ENCODE measurements at regions not wholly inside any gene's neighbourhood (a gene's known extent, or its start where the extent isn't known, plus 50 kb on each side); places are given as distances from the start of the nearest gene placed in this dataset.
A peak's percentile ranks its signal among the peaks of the same experiment; 100 is the strongest.
"Not testable (repeated sequence)": the region's sequence is repeated elsewhere in the genome, so short reads cannot be mapped to it uniquely, and the experiment has no call there.

DNA sequence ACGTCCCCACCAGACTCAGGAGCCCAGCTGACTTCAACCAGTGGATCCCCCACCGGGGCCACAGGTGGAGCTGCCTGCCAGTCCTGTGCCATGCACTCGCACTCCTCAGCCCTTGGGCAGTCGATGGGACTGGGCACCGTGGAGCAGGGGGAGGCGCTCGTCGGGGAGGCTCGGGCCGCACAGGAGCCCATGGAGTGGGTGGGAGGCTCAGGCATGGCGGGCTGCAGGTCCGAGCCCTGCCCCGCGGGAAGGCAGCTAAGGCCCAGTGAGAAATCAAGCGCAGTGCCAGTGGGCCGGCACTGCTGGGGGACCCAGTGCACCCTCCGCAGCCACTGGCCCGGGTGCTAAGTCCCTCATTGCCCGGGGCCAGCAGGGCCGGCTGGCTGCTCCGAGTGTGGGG, 52.3 kb upstream of the LRRC30 start:
- not testable (repeated sequence) for H3K36me3 Mint-ChIP-seq; H3K4me3 Mint-ChIP-seq; H3K27ac Mint-ChIP-seq; ATAC-seq; H3K9me3 Mint-ChIP-seq; DNase-seq (ENCODE audit: low spot score in 2 of 2); H3K4me1 Mint-ChIP-seq

DNA sequence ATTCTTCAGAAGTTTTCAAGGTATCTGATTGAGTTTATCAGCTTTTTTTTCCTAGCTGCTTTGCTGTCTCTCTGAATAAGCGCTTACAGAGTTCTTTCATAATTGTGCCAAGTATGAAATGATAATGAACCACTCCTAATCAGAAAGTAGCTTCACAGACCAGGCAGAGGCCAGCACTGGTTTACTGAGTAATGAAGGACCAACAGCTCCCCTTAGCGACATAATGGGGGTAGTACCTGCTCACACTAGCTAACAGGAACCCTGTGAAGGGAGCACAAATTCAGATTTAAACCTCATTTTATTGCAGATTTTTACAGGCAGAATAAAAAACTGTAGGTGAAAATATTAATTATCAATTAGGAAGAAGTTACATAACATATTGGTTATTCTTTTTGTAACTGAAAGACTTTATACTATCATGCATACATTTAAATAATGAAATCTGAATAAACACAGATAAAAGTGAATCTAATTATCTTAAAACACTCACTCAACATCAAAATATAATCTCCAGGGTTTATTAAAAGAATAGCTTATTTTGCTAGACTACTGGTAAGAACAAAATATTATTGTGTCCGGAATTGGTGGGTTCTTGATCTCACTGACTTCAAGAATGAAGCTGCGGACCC, 53.7 kb upstream of the LRRC30 start:
- no peak overlapping the region for H3K4me3 Mint-ChIP-seq
- no peak overlapping the region for H3K27ac Mint-ChIP-seq
- no peaks in the 10 kb centered on the region for H3K36me3 Mint-ChIP-seq
- DNase-seq (ENCODE audit: low spot score in 2 of 2) (no peak), ATAC-seq (no peak)
- H3K4me1 Mint-ChIP-seq = no peaks in the 10 kb centered on the region
- peaks cover 4% of the 10 kb centered on the region for H3K9me3 Mint-ChIP-seq

DNA sequence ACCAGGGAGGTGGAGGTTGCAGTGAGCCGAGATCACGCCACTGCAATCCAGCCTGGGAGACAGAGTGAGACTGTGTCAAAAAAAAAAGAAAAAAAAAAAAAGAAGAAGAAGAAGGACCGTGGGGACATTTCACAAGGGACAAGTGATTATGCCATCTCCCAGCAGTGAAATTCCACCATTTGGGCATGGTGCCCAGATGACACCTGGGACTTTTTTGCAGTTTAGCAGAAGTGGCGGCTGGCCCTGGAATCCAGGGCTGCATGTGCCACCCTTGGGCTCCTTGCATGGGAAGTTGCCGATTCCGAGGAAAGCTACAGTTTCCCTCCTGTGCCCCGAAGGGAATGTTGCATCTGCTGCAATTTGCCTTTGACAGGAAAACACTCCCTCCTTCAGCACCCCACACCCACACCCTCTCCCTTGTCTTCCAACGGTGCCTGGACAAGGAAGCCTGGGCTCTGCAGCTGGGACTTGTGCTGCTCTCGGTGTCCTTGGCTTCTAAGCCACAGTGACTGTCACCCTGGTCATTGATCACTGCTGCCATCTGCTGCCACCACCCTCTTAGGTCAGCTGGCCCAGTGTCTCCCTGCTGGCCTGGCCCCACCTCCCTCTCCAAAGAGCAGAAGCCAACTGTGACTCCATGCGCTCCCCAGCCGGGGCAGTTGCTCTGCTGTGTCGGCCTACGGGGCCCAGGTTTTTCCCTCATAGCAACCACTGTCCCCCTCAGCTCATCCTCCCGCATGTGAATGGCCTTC, 56.4 kb upstream of the LRRC30 start:
- Mint-ChIP-seq H3K4me3 (no peak overlapping the region), H3K9me3 (no peaks in the 10 kb centered on the region), H3K36me3 (no peaks in the 10 kb centered on the region), H3K4me1 (no peaks in the 10 kb centered on the region), H3K27ac (no peak overlapping the region)
- ATAC-seq = peak; percentile 28
- DNase-seq (ENCODE audit: low spot score in 2 of 2) = no peak

DNA sequence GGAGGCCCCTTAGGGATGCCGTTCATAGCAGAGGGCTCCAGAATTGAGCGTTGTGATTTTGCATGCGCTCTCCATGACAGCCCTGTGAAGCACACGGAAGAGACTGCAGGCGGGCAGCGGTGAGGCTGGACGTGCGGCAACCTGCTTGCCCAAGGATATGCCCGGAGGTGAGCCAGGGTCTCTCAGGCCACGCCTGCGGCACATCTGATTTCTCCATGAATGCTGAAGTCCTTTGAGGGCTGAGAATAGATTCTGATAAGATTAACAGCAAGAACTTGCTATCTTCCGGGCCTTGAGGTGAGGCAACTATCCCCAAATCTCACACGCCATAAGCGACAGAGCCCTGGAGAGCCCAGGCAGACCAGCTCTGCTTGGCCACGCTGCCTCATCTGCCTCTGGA, 55.6 kb upstream of the LAMA1 start:
- no peak overlapping the region for H3K4me3 Mint-ChIP-seq
- no peak overlapping the region for H3K27ac Mint-ChIP-seq
- no peaks in the 10 kb centered on the region for H3K9me3 Mint-ChIP-seq
- no peak for ATAC-seq
- no peaks in the 10 kb centered on the region for H3K36me3 Mint-ChIP-seq
- H3K4me1 Mint-ChIP-seq = no peaks in the 10 kb centered on the region
- DNase-seq (ENCODE audit: low spot score in 2 of 2) = no peak

DNA sequence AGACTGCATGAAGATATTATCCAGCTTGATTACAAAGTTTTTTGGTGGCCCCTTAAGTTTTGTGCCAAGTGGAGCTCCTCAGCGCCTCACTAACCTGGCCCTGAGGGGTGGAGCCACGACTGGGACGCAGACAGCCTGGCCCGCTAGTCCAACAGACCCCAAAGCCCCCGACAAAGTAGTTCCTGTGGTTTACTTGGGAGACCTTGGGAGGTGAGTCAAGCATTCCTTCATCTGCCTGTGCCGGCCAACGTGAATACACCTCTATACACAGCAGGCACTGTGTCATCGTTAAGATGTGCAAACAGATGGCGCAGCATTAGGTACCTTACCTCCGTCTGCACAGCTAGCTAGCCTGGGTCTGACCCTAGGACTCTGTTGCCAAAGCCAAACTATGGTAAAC, 55.0 kb upstream of the LAMA1 start:
- H3K36me3 Mint-ChIP-seq = no peaks in the 10 kb centered on the region
- no peak for ATAC-seq
- DNase-seq (ENCODE audit: low spot score in 2 of 2) = no peak
- no peaks in the 10 kb centered on the region for H3K4me1 Mint-ChIP-seq
- H3K4me3 Mint-ChIP-seq = no peak overlapping the region
- H3K27ac Mint-ChIP-seq = no peak overlapping the region
- H3K9me3 Mint-ChIP-seq = no peaks in the 10 kb centered on the region

DNA sequence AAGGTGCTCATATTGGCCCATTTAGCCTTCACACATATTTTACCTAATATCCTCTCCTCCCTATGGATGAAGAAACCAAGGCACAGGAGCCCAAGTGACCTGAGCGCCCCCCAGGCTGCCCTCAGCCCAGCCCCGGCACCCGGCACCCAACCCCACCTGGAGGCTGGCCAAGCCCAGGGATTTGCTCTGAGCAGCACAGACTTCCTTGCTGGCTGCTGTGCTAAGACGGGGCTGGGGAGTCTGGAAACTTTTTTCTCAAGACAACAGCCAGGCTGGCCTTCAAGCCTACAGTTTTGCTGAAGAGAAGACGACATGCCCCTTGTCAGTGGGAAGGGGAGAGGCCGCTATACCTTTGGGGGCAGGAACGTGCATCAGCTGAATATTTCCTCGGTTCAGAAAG, 52.7 kb upstream of the LAMA1 start:
- ATAC-seq (no peak), DNase-seq (ENCODE audit: low spot score in 2 of 2) (no peak)
- no peak overlapping the region for H3K27ac Mint-ChIP-seq
- H3K4me1 Mint-ChIP-seq = no peaks in the 10 kb centered on the region
- H3K4me3 Mint-ChIP-seq = no peak overlapping the region
- peaks cover 3% of the 10 kb centered on the region for H3K9me3 Mint-ChIP-seq
- H3K36me3 Mint-ChIP-seq = no peaks in the 10 kb centered on the region

DNA sequence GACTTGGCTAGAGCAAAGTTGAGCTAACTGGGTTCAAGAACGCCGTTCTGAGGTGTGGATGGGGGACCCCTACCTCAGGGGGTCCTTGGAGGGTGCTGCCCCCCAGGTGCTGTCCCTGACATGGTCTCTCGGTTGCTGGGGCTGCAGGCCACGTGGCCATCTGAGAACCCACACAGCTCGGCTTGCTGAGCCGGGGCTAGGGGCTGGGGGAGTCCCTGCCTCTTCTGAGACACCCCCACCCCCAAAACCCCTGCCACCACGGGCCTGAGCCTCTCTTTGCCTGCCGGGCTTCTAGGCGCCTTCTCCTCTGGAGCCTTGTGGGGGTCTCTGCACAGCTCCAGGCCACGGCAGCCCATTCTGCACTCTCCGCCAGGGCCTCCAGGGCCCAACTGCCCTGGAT, 52.0 kb upstream of the LAMA1 start:
- H3K4me3 Mint-ChIP-seq = no peak overlapping the region
- DNase-seq (ENCODE audit: low spot score in 2 of 2) (no peak), ATAC-seq (no peak)
- no peaks in the 10 kb centered on the region for H3K4me1 Mint-ChIP-seq
- H3K27ac Mint-ChIP-seq = no peak overlapping the region
- H3K36me3 Mint-ChIP-seq = no peaks in the 10 kb centered on the region
- H3K9me3 Mint-ChIP-seq = peaks cover 3% of the 10 kb centered on the region

DNA sequence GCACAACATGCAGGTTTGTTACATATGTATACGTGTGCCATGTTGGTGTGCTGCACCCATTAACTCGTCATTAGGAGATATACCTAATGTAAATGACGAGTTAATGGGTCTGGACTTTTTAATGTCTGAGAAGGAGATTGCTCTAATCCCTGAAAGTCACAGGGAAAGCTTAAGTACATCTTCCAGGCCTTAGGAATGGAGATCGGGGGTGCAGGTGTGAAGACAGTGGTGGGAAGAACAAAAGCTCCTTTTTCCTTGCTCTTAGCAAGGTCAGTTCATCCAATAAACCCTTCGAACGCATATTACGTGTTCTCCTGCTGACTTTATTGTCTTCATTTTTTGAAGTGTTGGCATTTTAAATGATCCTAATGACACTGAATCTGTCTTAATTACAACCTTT, 50.8 kb upstream of the LAMA1 start:
- ATAC-seq (no peak), DNase-seq (ENCODE audit: low spot score in 2 of 2) (no peak)
- Mint-ChIP-seq H3K4me3 (no peak overlapping the region), H3K27ac (no peak overlapping the region), H3K9me3 (peaks cover 3% of the 10 kb centered on the region), H3K36me3 (no peaks in the 10 kb centered on the region), H3K4me1 (no peaks in the 10 kb centered on the region)

All from stimulated activated effector memory CD8-positive, alpha-beta T cell treated with anti-CD3 and anti-CD28 coated beads, Interleukin-12 subunit alpha, Interleukin-12 subunit beta, amount 100 ng/mL, for 72 hours (primary cell).